Neutrophil (primary cell): ENCODE measurements at regions not wholly inside any gene's neighbourhood (a gene's known extent, or its start where the extent isn't known, plus 50 kb on each side); places are given as distances from the start of the nearest gene placed in this dataset.

Experiments
- H3K27ac ChIP-seq: fragments of 200-600 bp; sonication (generic); 2 replicates; pipeline ENCODE4 v1.5.1; 2016; ENCODE audit warnings: mild to moderate bottlenecking, moderate library complexity
- H3K27me3 ChIP-seq: fragments of 200-600 bp; sonication (generic); 2 replicates; pipeline ENCODE4 v1.6.0; 2016; ENCODE audit warnings: mild to moderate bottlenecking
- H3K36me3 ChIP-seq: fragments of 200-600 bp; sonication (generic); 2 replicates; pipeline ENCODE4 v1.5.1; 2017
- H3K4me1 ChIP-seq, 2 experiments: fragments of 200-600 bp in 1 of 2; sonication (generic) in 1 of 2; 1 replicate in 1 of 2; 2 replicates in 1 of 2; pipeline versions ENCODE4 v1.5.1 to v1.6.1; 2013 to 2016; ENCODE audit warnings: low read depth in 1 of 2, low read length in 1 of 2, mild to moderate bottlenecking in 1 of 2, moderate library complexity in 1 of 2; ENCODE audit not compliant: control insufficient read depth in 1 of 2, insufficient read depth in 1 of 2
- H3K4me3 ChIP-seq, 2 experiments: fragments of 200-600 bp in 1 of 2; sonication (generic) in 1 of 2; 1 replicate in 1 of 2; 2 replicates in 1 of 2; pipeline ENCODE4 v1.5.1; 2013 to 2016; ENCODE audit warnings: low read depth in 1 of 2, low read length in 1 of 2, mild to moderate bottlenecking in 1 of 2, moderate library complexity in 1 of 2
- H3K9me3 ChIP-seq: fragments of 200-600 bp; sonication (generic); 2 replicates; pipeline ENCODE4 v1.5.1; 2016
- TF ChIP-seq, protein P1 (sequence below): fragments of 200-600 bp; sonication (generic); IDR thresholded peaks from 2 replicates; pipeline ENCODE4 v1.5.1; 2016; ENCODE audit warnings: antibody characterized with exemption

DNA sequence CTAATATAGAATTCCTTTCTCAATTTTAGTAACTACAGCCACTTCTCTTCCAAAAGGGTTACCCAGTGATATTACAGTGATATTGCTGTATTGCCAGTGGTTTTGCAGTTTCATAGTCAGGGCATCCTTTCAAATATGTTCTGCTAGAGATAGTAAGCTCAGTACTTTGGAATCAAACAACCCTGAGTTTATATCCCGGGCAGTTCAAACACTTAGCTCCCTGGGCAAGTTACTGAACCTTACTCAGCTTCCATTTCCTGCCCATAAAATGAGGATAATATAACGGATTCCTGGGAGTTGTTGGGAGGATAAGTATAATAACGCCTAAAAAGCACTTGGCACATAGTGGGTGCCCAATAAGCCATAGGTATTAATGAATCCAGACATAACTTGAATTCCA, 212.6 kb upstream of the PARD3B start:
- no peak overlapping the region for H3K27ac ChIP-seq
- TF ChIP-seq, protein P1, sequence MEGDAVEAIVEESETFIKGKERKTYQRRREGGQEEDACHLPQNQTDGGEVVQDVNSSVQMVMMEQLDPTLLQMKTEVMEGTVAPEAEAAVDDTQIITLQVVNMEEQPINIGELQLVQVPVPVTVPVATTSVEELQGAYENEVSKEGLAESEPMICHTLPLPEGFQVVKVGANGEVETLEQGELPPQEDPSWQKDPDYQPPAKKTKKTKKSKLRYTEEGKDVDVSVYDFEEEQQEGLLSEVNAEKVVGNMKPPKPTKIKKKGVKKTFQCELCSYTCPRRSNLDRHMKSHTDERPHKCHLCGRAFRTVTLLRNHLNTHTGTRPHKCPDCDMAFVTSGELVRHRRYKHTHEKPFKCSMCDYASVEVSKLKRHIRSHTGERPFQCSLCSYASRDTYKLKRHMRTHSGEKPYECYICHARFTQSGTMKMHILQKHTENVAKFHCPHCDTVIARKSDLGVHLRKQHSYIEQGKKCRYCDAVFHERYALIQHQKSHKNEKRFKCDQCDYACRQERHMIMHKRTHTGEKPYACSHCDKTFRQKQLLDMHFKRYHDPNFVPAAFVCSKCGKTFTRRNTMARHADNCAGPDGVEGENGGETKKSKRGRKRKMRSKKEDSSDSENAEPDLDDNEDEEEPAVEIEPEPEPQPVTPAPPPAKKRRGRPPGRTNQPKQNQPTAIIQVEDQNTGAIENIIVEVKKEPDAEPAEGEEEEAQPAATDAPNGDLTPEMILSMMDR: no peak
- H3K9me3 ChIP-seq: no peaks in the 10 kb centered on the region
- H3K4me1 ChIP-seq: no peaks in the 10 kb centered on the region
- H3K36me3 ChIP-seq: no peaks in the 10 kb centered on the region
- H3K4me3 ChIP-seq: no peak overlapping the region
- H3K27me3 ChIP-seq: no peaks in the 10 kb centered on the region

- Histone ChIP-seq H3K27me3 (no peaks in the 10 kb centered on the region), H3K4me3 (no peak overlapping the region), H3K4me1 (no peaks in the 10 kb centered on the region), H3K36me3 (no peaks in the 10 kb centered on the region), H3K27ac (no peak overlapping the region), H3K9me3 (no peaks in the 10 kb centered on the region)
- TF ChIP-seq, protein P1: no peak
Observed at GRCh38 chr2:204333861-204334260, 211.4 kb upstream of the PARD3B start.

- no peaks in the 10 kb centered on the region for H3K9me3 ChIP-seq
- no peaks in the 10 kb centered on the region for H3K27me3 ChIP-seq
- no peak overlapping the region for H3K4me3 ChIP-seq
- no peaks in the 10 kb centered on the region for H3K36me3 ChIP-seq
- H3K27ac ChIP-seq: no peak overlapping the region
- TF ChIP-seq, protein P1: no peak
- no peaks in the 10 kb centered on the region for H3K4me1 ChIP-seq
Observed at GRCh38 chr2:204335451-204336058, 209.7 kb upstream of the PARD3B start.

- TF ChIP-seq, protein P1: no peak
- Histone ChIP-seq H3K9me3 (no peaks in the 10 kb centered on the region), H3K4me1 (no peaks in the 10 kb centered on the region), H3K36me3 (no peaks in the 10 kb centered on the region), H3K27me3 (no peaks in the 10 kb centered on the region), H3K27ac (no peak overlapping the region), H3K4me3 (no peak overlapping the region)
Observed at GRCh38 chr2:204336153-204336744, 209.0 kb upstream of the PARD3B start.

- Histone ChIP-seq H3K4me3 (no peak overlapping the region), H3K27ac (no peak overlapping the region), H3K9me3 (no peaks in the 10 kb centered on the region), H3K27me3 (no peaks in the 10 kb centered on the region), H3K36me3 (no peaks in the 10 kb centered on the region), H3K4me1 (no peaks in the 10 kb centered on the region)
- TF ChIP-seq, protein P1: no peak
Observed at GRCh38 chr2:204337638-204338037, 207.6 kb upstream of the PARD3B start.
